K562 (cell line): ENCODE measurements at regions not wholly inside any gene's neighbourhood (a gene's known extent, or its start where the extent isn't known, plus 50 kb on each side); places are given as distances from the start of the nearest gene placed in this dataset.

Experiments
- ATAC-seq: fragments of 200-7000 bp; cut with Tn5 transposase; 3 replicates; pipeline ENCODE4 v1.9.1; 2020; ENCODE audit warnings: moderate library complexity
- BruUV-seq: library from RNA; stranded (reverse); fragments of 400-500 nt; replicated peaks from 2 replicates; lab custom pipeline; 2021; lab: Mats Ljungman, UMichigan
- CTCF ChIA-PET: fragments of 300-600 bp; formaldehyde crosslinking; extraction: SDS; loops from one replicate; lab custom pipeline; 2021; ENCODE audit warnings: low intra/inter-chr PET ratio; lab: Yijun Ruan, JAX
- POLR2A ChIA-PET: fragments of 300-600, 350-650 bp; sonication (Branson Sonifier 250); formaldehyde crosslinking; extraction: SDS; loops from one replicate; lab custom pipeline; 2021; ENCODE audit warnings: antibody characterized with exemption, inconsistent platforms; lab: Yijun Ruan, JAX
- DNase-seq, 4 experiments: peaks; one replicate each; pipeline versions ENCODE4 v3.0.0 to v3.0.0-alpha.2; 2011 to 2018; ENCODE audit warnings: low spot score in 3 of 4, mixed read lengths in 3 of 4; ENCODE audit errors: extremely low read depth in 1 of 4
- FAIRE-seq: peaks from 2 replicates; lab custom pipeline; 2011; peaks lifted over from hg19 to GRCh38; lab: Jason Lieb, UNC
- H2AFZ ChIP-seq: 2 replicates; pipeline ENCODE4 v1.6.0; 2011; ENCODE audit warnings: low read depth, low read length, control low read depth, inconsistent platforms
- H3K27ac ChIP-seq: fragments of 200-600 bp; 3 replicates; pipeline ENCODE4 v1.8.0; 2011; ENCODE audit warnings: low read depth, mild to moderate bottlenecking, control low read depth, inconsistent platforms, low read length, moderate library complexity, mixed read lengths; ENCODE audit errors: extremely low read depth
- H3K27me3 ChIP-seq, 2 experiments: fragments of 300-600 bp in 1 of 2; 2 replicates in 1 of 2; 3 replicates in 1 of 2; pipeline versions ENCODE4 v1.6.0 to v1.8.0; 2011; ENCODE audit warnings: inconsistent platforms in 2 of 2, low read length in 2 of 2, mild to moderate bottlenecking in 1 of 2, mixed read lengths in 1 of 2, moderate library complexity in 1 of 2; ENCODE audit not compliant: control insufficient read depth in 2 of 2, insufficient read depth in 2 of 2
- H3K36me3 ChIP-seq: fragments of 300-600 bp; 3 replicates; pipeline ENCODE4 v1.8.0; 2011; ENCODE audit warnings: mild to moderate bottlenecking, low read length, inconsistent platforms; ENCODE audit not compliant: control insufficient read depth, insufficient read depth
- H3K4me1 ChIP-seq, 2 experiments: fragments of 200-600 bp in 1 of 2; replicated peaks in 1 of 2; 2 replicates in 1 of 2; 3 replicates in 1 of 2; pipeline versions ENCODE4 v1.5.1 to v1.8.0; 2011; ENCODE audit warnings: inconsistent platforms in 2 of 2, low read length in 2 of 2, mild to moderate bottlenecking in 1 of 2, mixed read lengths in 1 of 2, moderate library complexity in 1 of 2; ENCODE audit not compliant: control insufficient read depth in 2 of 2, insufficient read depth in 2 of 2
- H3K4me2 ChIP-seq: 2 replicates; pipeline ENCODE4 v1.6.1; 2011; ENCODE audit warnings: low read length, control low read depth, inconsistent platforms, mixed read lengths; ENCODE audit not compliant: insufficient read depth
- H3K4me3 ChIP-seq: fragments of 200-600 bp; sonication (generic), shearing (Covaris generic); 2 replicates; pipeline ENCODE4 v1.5.1; 2016; ENCODE audit warnings: control low read depth, inconsistent platforms
- H3K79me2 ChIP-seq: fragments of 200-600 bp; 3 replicates; pipeline ENCODE4 v1.8.0; 2011; ENCODE audit warnings: low read length, inconsistent platforms; ENCODE audit not compliant: control insufficient read depth, insufficient read depth
- H3K9ac ChIP-seq, 2 experiments: 2 replicates each; pipeline versions ENCODE4 v1.6.0 to v1.6.1; 2011; ENCODE audit warnings: low read depth in 2 of 2, low read length in 2 of 2, control low read depth in 1 of 2, inconsistent platforms in 1 of 2, mild to moderate bottlenecking in 1 of 2, mixed read lengths in 1 of 2; ENCODE audit not compliant: insufficient read depth in 1 of 2
- H3K9me1 ChIP-seq: one replicate; pipeline ENCODE4 v1.6.0; 2011; ENCODE audit warnings: inconsistent platforms, mild to moderate bottlenecking, low read length, moderate library complexity; ENCODE audit not compliant: control insufficient read depth, insufficient read depth
- H3K9me3 ChIP-seq: replicated peaks from 2 replicates; pipeline ENCODE4 v1.5.1; 2011; ENCODE audit warnings: low read depth, low read length, inconsistent platforms; ENCODE audit not compliant: control insufficient read depth, insufficient read depth
- H4K20me1 ChIP-seq: replicated peaks from 2 replicates; pipeline ENCODE4 v1.6.1; 2011; ENCODE audit warnings: low read length, inconsistent platforms, mixed read lengths; ENCODE audit not compliant: control insufficient read depth, insufficient read depth
- ELK1 ChIP-seq: sonication (generic); formaldehyde crosslinking; IDR thresholded peaks from 2 replicates; pipeline ENCODE4 v1.8.1; 2022; ENCODE audit warnings: missing genetic modification reagents
- FIP1L1 ChIP-seq: fragments of 200-400 bp; formaldehyde crosslinking; IDR thresholded peaks from 2 replicates; pipeline ENCODE4 v1.6.1; 2018; ENCODE audit warnings: mild to moderate bottlenecking, low read depth, low read length; ENCODE audit not compliant: poor library complexity, severe bottlenecking
- NR2F6 ChIP-seq: fragments of 450-650 bp; formaldehyde crosslinking; IDR thresholded peaks from 2 replicates; pipeline ENCODE4 v1.4.0; 2020; ENCODE audit warnings: mild to moderate bottlenecking
- PML ChIP-seq: IDR thresholded peaks from 2 replicates; pipeline ENCODE4 v1.6.1; 2012; ENCODE audit warnings: low read length, inconsistent platforms
- RCOR1 ChIP-seq, 2 experiments: IDR thresholded peaks; 2 replicates each; pipeline ENCODE4 v1.6.1; 2012; ENCODE audit warnings: low read depth in 2 of 2, low read length in 2 of 2, borderline replicate concordance in 1 of 2, improper control_type of control experiment in 1 of 2
- SREBF1 ChIP-seq: fragments of 150-350 bp; IDR thresholded peaks from 2 replicates; pipeline ENCODE4 v1.6.1; 2014; ENCODE audit warnings: antibody characterized with exemption, low read depth, low read length, borderline replicate concordance
- TAF1 ChIP-seq: IDR thresholded peaks from 2 replicates; pipeline ENCODE4 v1.6.1; 2011; ENCODE audit warnings: mild to moderate bottlenecking, low read length, moderate library complexity; ENCODE audit not compliant: insufficient read depth, control insufficient read depth, severe bottlenecking; ENCODE audit errors: extremely low read depth
- TAF7 ChIP-seq: fragments of 450-650 bp; IDR thresholded peaks from 2 replicates; pipeline ENCODE4 v1.6.1; 2016; ENCODE audit warnings: missing genetic modification characterization, missing compliant biosample characterization
- ZNF324 ChIP-seq: fragments of 250-450 bp; sonication (Bioruptor Pico); IDR thresholded peaks from 2 replicates; pipeline ENCODE4 v1.4.0; 2020; ENCODE audit warnings: mild to moderate bottlenecking
- ZNF407 ChIP-seq: fragments of 450-650 bp; IDR thresholded peaks from 2 replicates; pipeline ENCODE4 v1.6.1; 2016; ENCODE audit warnings: low read depth
- ZNF431 ChIP-seq: sonication (generic); formaldehyde crosslinking; IDR thresholded peaks from 2 replicates; pipeline ENCODE4 v1.8.0; 2022; ENCODE audit warnings: mild to moderate bottlenecking, missing genetic modification reagents
- ZNF507 ChIP-seq: conservative IDR thresholded peaks from 2 replicates; pipeline ENCODE4 v1.6.1; 2017; ENCODE audit warnings: missing genetic modification characterization, missing compliant biosample characterization
- WGBS: fragments of 100-300 bp; shearing (Covaris generic); methylation state at CpG from one replicate; pipeline ENCODE4 v1.1.6; 2016; ENCODE audit warnings: low coverage, mixed read lengths; ENCODE audit not compliant: insufficient coverage; ENCODE audit errors: missing lambda C conversion rate; 5-methylcytosine and 5-hydroxymethylcytosine counted together
- in situ Hi-C: fragments of 300-500 bp; cut with MboI; formaldehyde crosslinking; loops from 4 replicates; pipeline ENCODE4 v1.15.0; 2018; ENCODE audit warnings: inconsistent platforms, mixed read lengths
- intact Hi-C: fragments of 100-400 bp; cut with micrococcal nuclease; formaldehyde crosslinking; loops from 2 replicates; pipeline ENCODE4 v1.14.2; 2022

GRCh38 chr10:133019191-133019590 is 68.5 kb upstream of the ADGRA1 start (continued):
- TF ChIP-seq ELK1 (CRISPR knock-in tag) (no peak), ZNF324 (CRISPR knock-in tag) (no peak), TAF1 (no peak), PML (no peak), ZNF507 (no peak)

DNA sequence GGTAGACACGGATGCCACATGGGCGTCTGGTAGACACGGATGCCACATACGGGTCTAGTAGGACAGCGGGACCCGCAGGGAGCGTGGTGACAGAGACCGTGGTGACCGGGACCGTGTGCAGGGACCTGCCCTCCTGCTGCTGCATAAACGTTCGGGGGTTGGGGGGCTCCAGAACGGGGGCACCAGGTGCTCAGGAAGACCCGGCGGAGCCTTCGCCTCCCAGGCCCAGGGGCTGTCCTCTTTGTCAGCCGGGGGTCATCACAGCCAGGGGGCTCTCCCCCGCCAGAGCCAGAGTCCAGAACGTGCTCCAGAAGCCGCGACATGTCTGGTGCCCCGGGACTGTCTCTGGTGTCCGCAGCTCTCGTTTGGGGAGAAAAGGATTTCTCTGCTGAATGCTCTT is 69.2 kb upstream of the ADGRA1 start:
- Histone ChIP-seq H3K9ac (no peak overlapping the region), H2AFZ (no peak overlapping the region), H3K27me3 (peaks cover 4 to 58% of the 10 kb centered on the region in 2 experiments; a peak in 4 of 5 replicates), H4K20me1 (no peaks in the 10 kb centered on the region; the same call in 1 of the 2 replicates), H3K9me3 (no peaks in the 10 kb centered on the region), H3K36me3 (no peaks in the 10 kb centered on the region), H3K27ac (no peak overlapping the region), H3K79me2 (no peaks in the 10 kb centered on the region), H3K4me3 (no peak overlapping the region), H3K9me1 (no peaks in the 10 kb centered on the region), H3K4me1 (peaks cover 0 to 19% of the 10 kb centered on the region in 2 experiments; a peak in 2 of 5 replicates), H3K4me2 (no peak overlapping the region)
- WGBS: 8% methylated on average over 19 of the region's 24 CpGs
- BruUV-seq: no TSS peak
- ChIA-PET CTCF (no interaction called here), POLR2A (no interaction called here)
- in situ Hi-C loops: no loop called here
- DNase-seq (no peak), ATAC-seq (no peak), FAIRE-seq (no peak)
- intact Hi-C loops: no loop called here
- no peak for TF ChIP-seq TAF7 (tag)
- no peak for TF ChIP-seq SREBF1
- TF ChIP-seq FIP1L1: no peak
- TF ChIP-seq NR2F6 (CRISPR knock-in tag): no peak
- TF ChIP-seq ZNF407: no peak
- no peak for TF ChIP-seq ZNF431
- TF ChIP-seq RCOR1 (IDR thresholded peaks at IDR 0.05; ENCODE audit: borderline replicate concordance in 1 of 2, low read depth in 2 of 2, low read length in 2 of 2): no peak
